ENCODE measurements at regions not wholly inside any gene's neighbourhood (a gene's known extent, or its start where the extent isn't known, plus 50 kb on each side); places are given as distances from the start of the nearest gene placed in this dataset.

DNA sequence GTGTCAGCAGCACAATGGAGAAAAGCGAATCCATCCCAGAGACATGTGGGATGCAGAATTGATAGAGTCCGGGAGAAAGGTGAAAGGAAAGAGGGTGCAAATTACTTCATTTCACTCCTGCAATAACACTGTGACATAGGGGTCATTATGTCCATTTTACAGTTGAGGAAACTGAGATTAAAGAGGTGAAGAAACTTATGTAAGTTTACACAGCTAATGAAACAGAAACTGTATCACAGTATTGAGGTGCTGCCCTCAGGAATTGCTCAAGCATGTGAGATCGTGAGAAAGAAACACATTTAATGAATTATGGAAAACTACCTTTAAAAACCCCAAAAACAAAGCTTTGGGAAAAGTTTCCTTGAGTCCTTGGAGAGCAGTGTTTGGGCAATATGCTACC is 103.6 kb upstream of the PFN2 start:
- Histone ChIP-seq H2BK15ac (ENCODE audit: low read length) (no peak overlapping the region), H3K14ac (ENCODE audit: low read length) (no peak overlapping the region), H3K4me3 (ENCODE audit: low read length in 2 of 2) (no peak overlapping the region), H2BK12ac (ENCODE audit: low read length) (no peak overlapping the region), H3K4me1 (ENCODE audit: control insufficient read depth in 2 of 2, insufficient read depth in 1 of 2, low read depth in 1 of 2, low read length in 2 of 2) (peaks cover 0 to 8% of the 10 kb centered on the region in 2 donors), H3K36me3 (replicated peaks in 1 of 2; ENCODE audit: control insufficient read depth in 2 of 2, insufficient read depth in 2 of 2, low read length in 2 of 2) (no peaks in the 10 kb centered on the region), H2BK120ac (ENCODE audit: low read depth, low read length) (no peak overlapping the region), H2BK5ac (ENCODE audit: low read length) (no peak overlapping the region), H3K23ac (ENCODE audit: low read depth, low read length, poor library complexity) (no peak overlapping the region), H4K91ac (ENCODE audit: low read depth, low read length, poor library complexity) (no peak overlapping the region), H3K4ac (ENCODE audit: low read length) (no peak overlapping the region), H4K8ac (ENCODE audit: low read depth, low read length) (no peak overlapping the region), H3K9me3 (replicated peaks in 1 of 2; ENCODE audit: control insufficient read depth in 2 of 2, insufficient read depth in 1 of 2, low read depth in 1 of 2, low read length in 2 of 2) (no peaks in the 10 kb centered on the region), H3K27me3 (ENCODE audit: control insufficient read depth in 3 of 3, insufficient read depth in 3 of 3, low read depth in 1 of 3, low read length in 3 of 3) (no peaks in the 10 kb centered on the region), H3K9ac (ENCODE audit: low read depth, low read length, poor library complexity) (no peak overlapping the region), H3K27ac (replicated peaks; ENCODE audit: low read length) (no peak overlapping the region), H3K79me1 (ENCODE audit: low read depth, low read length) (no peaks in the 10 kb centered on the region), H3K4me2 (ENCODE audit: insufficient read depth, low read length, poor library complexity, severe bottlenecking) (no peak overlapping the region), H2AFZ (ENCODE audit: low read length) (peak overlapping the region; percentile 26), H2AK5ac (ENCODE audit: low read depth, low read length) (no peak overlapping the region), H3K18ac (ENCODE audit: low read length) (no peak overlapping the region)
- DNase-seq (ENCODE audit: low spot score): no peak
- no CpG with 5 or more reads among the region's 3 CpGs for WGBS, 2 donors (ENCODE audit: extremely low coverage in 2 of 2, insufficient read length in 2 of 2, insufficient replicate concordance in 1 of 2)

GRCh38 chr3:150073513-150073912 is 102.8 kb upstream of the PFN2 start:
- H3K4me2 ChIP-seq (ENCODE audit: insufficient read depth, low read length, poor library complexity, severe bottlenecking): no peak overlapping the region
- H3K9ac ChIP-seq (ENCODE audit: low read depth, low read length, poor library complexity): no peak overlapping the region
- no peak overlapping the region for H2AK5ac ChIP-seq (ENCODE audit: low read depth, low read length)
- H3K14ac ChIP-seq (ENCODE audit: low read length): no peak overlapping the region
- no peak overlapping the region for H3K23ac ChIP-seq (ENCODE audit: low read depth, low read length, poor library complexity)
- no peak overlapping the region for H3K18ac ChIP-seq (ENCODE audit: low read length)
- no peak overlapping the region for H2BK12ac ChIP-seq (ENCODE audit: low read length)
- H3K4ac ChIP-seq (ENCODE audit: low read length): no peak overlapping the region
- H3K4me1 ChIP-seq (ENCODE audit: control insufficient read depth in 2 of 2, insufficient read depth in 1 of 2, low read depth in 1 of 2, low read length in 2 of 2): peaks cover 0 to 1% of the 10 kb centered on the region in 2 donors
- H2BK120ac ChIP-seq (ENCODE audit: low read depth, low read length): no peak overlapping the region
- no peak overlapping the region for H2BK15ac ChIP-seq (ENCODE audit: low read length)
- no peaks in the 10 kb centered on the region for H3K36me3 ChIP-seq (replicated peaks in 1 of 2; ENCODE audit: control insufficient read depth in 2 of 2, insufficient read depth in 2 of 2, low read length in 2 of 2)
- no peak overlapping the region for H3K27ac ChIP-seq (replicated peaks; ENCODE audit: low read length)
- DNase-seq (ENCODE audit: low spot score): no peak
- H2AFZ ChIP-seq (ENCODE audit: low read length): no peak overlapping the region
- H3K4me3 ChIP-seq (ENCODE audit: low read length in 2 of 2): no peak overlapping the region
- H3K79me1 ChIP-seq (ENCODE audit: low read depth, low read length): no peaks in the 10 kb centered on the region
- no peaks in the 10 kb centered on the region for H3K9me3 ChIP-seq (replicated peaks in 1 of 2; ENCODE audit: control insufficient read depth in 2 of 2, insufficient read depth in 1 of 2, low read depth in 1 of 2, low read length in 2 of 2)
- no peak overlapping the region for H2BK5ac ChIP-seq (ENCODE audit: low read length)
- H3K27me3 ChIP-seq (ENCODE audit: control insufficient read depth in 3 of 3, insufficient read depth in 3 of 3, low read depth in 1 of 3, low read length in 3 of 3): no peaks in the 10 kb centered on the region
- H4K8ac ChIP-seq (ENCODE audit: low read depth, low read length): no peak overlapping the region
- no CpG with 5 or more reads among the region's 1 CpG for WGBS, 2 donors (ENCODE audit: extremely low coverage in 2 of 2, insufficient read length in 2 of 2, insufficient replicate concordance in 1 of 2)
- no peak overlapping the region for H4K91ac ChIP-seq (ENCODE audit: low read depth, low read length, poor library complexity)

- Histone ChIP-seq H3K4me2 (ENCODE audit: insufficient read depth, low read length, poor library complexity, severe bottlenecking) (no peak overlapping the region), H3K36me3 (replicated peaks in 1 of 2; ENCODE audit: control insufficient read depth in 2 of 2, insufficient read depth in 2 of 2, low read length in 2 of 2) (no peaks in the 10 kb centered on the region), H3K4ac (ENCODE audit: low read length) (no peak overlapping the region), H2BK120ac (ENCODE audit: low read depth, low read length) (no peak overlapping the region), H3K27ac (replicated peaks; ENCODE audit: low read length) (no peak overlapping the region), H2BK12ac (ENCODE audit: low read length) (no peak overlapping the region), H3K9me3 (replicated peaks in 1 of 2; ENCODE audit: control insufficient read depth in 2 of 2, insufficient read depth in 1 of 2, low read depth in 1 of 2, low read length in 2 of 2) (no peaks in the 10 kb centered on the region), H4K91ac (ENCODE audit: low read depth, low read length, poor library complexity) (no peak overlapping the region), H3K23ac (ENCODE audit: low read depth, low read length, poor library complexity) (no peak overlapping the region), H2AK5ac (ENCODE audit: low read depth, low read length) (no peak overlapping the region), H3K4me3 (ENCODE audit: low read length in 2 of 2) (no peak overlapping the region), H3K14ac (ENCODE audit: low read length) (no peak overlapping the region), H2AFZ (ENCODE audit: low read length) (no peak overlapping the region), H3K18ac (ENCODE audit: low read length) (no peak overlapping the region), H2BK15ac (ENCODE audit: low read length) (no peak overlapping the region), H4K8ac (ENCODE audit: low read depth, low read length) (no peak overlapping the region), H2BK5ac (ENCODE audit: low read length) (no peak overlapping the region), H3K9ac (ENCODE audit: low read depth, low read length, poor library complexity) (no peak overlapping the region), H3K27me3 (ENCODE audit: control insufficient read depth in 3 of 3, insufficient read depth in 3 of 3, low read depth in 1 of 3, low read length in 3 of 3) (no peaks in the 10 kb centered on the region), H3K4me1 (ENCODE audit: control insufficient read depth in 2 of 2, insufficient read depth in 1 of 2, low read depth in 1 of 2, low read length in 2 of 2) (no peaks in the 10 kb centered on the region), H3K79me1 (ENCODE audit: low read depth, low read length) (no peaks in the 10 kb centered on the region)
- no peak for DNase-seq (ENCODE audit: low spot score)
- no CpG with 5 or more reads among the region's 2 CpGs for WGBS, 2 donors (ENCODE audit: extremely low coverage in 2 of 2, insufficient read length in 2 of 2, insufficient replicate concordance in 1 of 2)
These were observed 102.3 kb upstream of the PFN2 start for GRCh38 chr3:150073031-150073430.

DNA sequence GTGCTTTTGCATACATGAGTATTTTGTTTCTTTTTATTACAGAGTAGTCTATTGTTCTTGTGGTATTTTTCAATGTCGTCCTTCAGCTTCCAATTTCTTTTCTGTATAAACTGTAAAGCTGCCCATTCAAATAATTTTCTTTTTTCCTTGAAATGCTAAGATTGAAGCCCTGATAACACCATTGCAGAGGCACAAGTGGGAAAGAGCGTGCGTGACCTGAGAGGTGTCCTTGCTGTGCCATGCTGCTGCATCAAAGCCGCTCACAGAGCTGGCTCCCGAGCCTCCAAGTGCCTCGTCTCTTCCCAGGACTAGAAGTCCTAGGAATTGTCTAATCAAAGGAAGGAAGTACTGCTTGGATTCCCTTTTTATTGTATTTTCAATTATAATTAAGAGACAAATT is 101.9 kb upstream of the PFN2 start:
- Histone ChIP-seq H2BK5ac (ENCODE audit: low read length) (no peak overlapping the region), H3K9me3 (replicated peaks in 1 of 2; ENCODE audit: control insufficient read depth in 2 of 2, insufficient read depth in 1 of 2, low read depth in 1 of 2, low read length in 2 of 2) (no peaks in the 10 kb centered on the region), H4K8ac (ENCODE audit: low read depth, low read length) (no peak overlapping the region), H2BK12ac (ENCODE audit: low read length) (no peak overlapping the region), H4K91ac (ENCODE audit: low read depth, low read length, poor library complexity) (no peak overlapping the region), H3K27me3 (ENCODE audit: control insufficient read depth in 3 of 3, insufficient read depth in 3 of 3, low read depth in 1 of 3, low read length in 3 of 3) (no peaks in the 10 kb centered on the region), H3K79me1 (ENCODE audit: low read depth, low read length) (no peaks in the 10 kb centered on the region), H2AK5ac (ENCODE audit: low read depth, low read length) (no peak overlapping the region), H3K4me2 (ENCODE audit: insufficient read depth, low read length, poor library complexity, severe bottlenecking) (no peak overlapping the region), H3K4me3 (ENCODE audit: low read length in 2 of 2) (no peak overlapping the region), H3K14ac (ENCODE audit: low read length) (no peak overlapping the region), H2BK120ac (ENCODE audit: low read depth, low read length) (no peak overlapping the region), H3K27ac (replicated peaks; ENCODE audit: low read length) (no peak overlapping the region), H3K36me3 (replicated peaks in 1 of 2; ENCODE audit: control insufficient read depth in 2 of 2, insufficient read depth in 2 of 2, low read length in 2 of 2) (no peaks in the 10 kb centered on the region), H2BK15ac (ENCODE audit: low read length) (no peak overlapping the region), H3K9ac (ENCODE audit: low read depth, low read length, poor library complexity) (no peak overlapping the region), H3K4ac (ENCODE audit: low read length) (no peak overlapping the region), H2AFZ (ENCODE audit: low read length) (no peak overlapping the region), H3K18ac (ENCODE audit: low read length) (no peak overlapping the region), H3K4me1 (ENCODE audit: control insufficient read depth in 2 of 2, insufficient read depth in 1 of 2, low read depth in 1 of 2, low read length in 2 of 2) (no peaks in the 10 kb centered on the region), H3K23ac (ENCODE audit: low read depth, low read length, poor library complexity) (no peak overlapping the region)
- no peak for DNase-seq (ENCODE audit: low spot score)
- WGBS, 2 donors (ENCODE audit: extremely low coverage in 2 of 2, insufficient read length in 2 of 2, insufficient replicate concordance in 1 of 2): no CpG with 5 or more reads among the region's 6 CpGs
